Mesenchymal stem cell (in vitro differentiated cells and primary cell): ENCODE measurements at regions not wholly inside any gene's neighbourhood (a gene's known extent, or its start where the extent isn't known, plus 50 kb on each side); places are given as distances from the start of the nearest gene placed in this dataset.

ENCODE experiments used
- DNase-seq: peaks from one replicate; pipeline ENCODE4 v3.0.0-alpha.2; 2013
- H2AFZ ChIP-seq: one replicate; pipeline ENCODE4 v1.6.1; 2013; ENCODE audit warnings: low read depth, mild to moderate bottlenecking, control low read depth, inconsistent platforms, low read length, moderate library complexity
- H2AK5ac ChIP-seq: 2 replicates; pipeline ENCODE4 v1.6.1; 2013; ENCODE audit warnings: low read length, moderate library complexity, mild to moderate bottlenecking, inconsistent platforms; ENCODE audit not compliant: severe bottlenecking
- H2BK120ac ChIP-seq: one replicate; pipeline ENCODE4 v1.6.1; 2013; ENCODE audit warnings: low read depth, mild to moderate bottlenecking, inconsistent platforms, low read length, moderate library complexity
- H2BK12ac ChIP-seq, 2 experiments: one replicate each; pipeline ENCODE4 v1.6.1; 2013; ENCODE audit warnings: inconsistent platforms in 2 of 2, low read length in 2 of 2, mild to moderate bottlenecking in 2 of 2, moderate library complexity in 2 of 2, control low read depth in 1 of 2
- H2BK15ac ChIP-seq: one replicate; pipeline ENCODE4 v1.6.1; 2013; ENCODE audit warnings: mild to moderate bottlenecking, low read depth, inconsistent platforms; ENCODE audit not compliant: poor library complexity, severe bottlenecking
- H2BK5ac ChIP-seq: 2 replicates; pipeline ENCODE4 v1.6.1; 2013; ENCODE audit warnings: low read depth, mild to moderate bottlenecking, low read length, control low read depth, inconsistent platforms; ENCODE audit not compliant: poor library complexity, severe bottlenecking
- H3K14ac ChIP-seq, 2 experiments: one replicate each; pipeline ENCODE4 v1.6.1; 2013; ENCODE audit warnings: inconsistent platforms in 2 of 2, low read length in 2 of 2, control low read depth in 1 of 2, mild to moderate bottlenecking in 1 of 2, moderate library complexity in 1 of 2
- H3K18ac ChIP-seq, 2 experiments: one replicate each; pipeline ENCODE4 v1.6.1; 2013; ENCODE audit warnings: inconsistent platforms in 2 of 2, low read length in 2 of 2, control low read depth in 1 of 2, low read depth in 1 of 2, mild to moderate bottlenecking in 1 of 2
- H3K23ac ChIP-seq, 2 experiments: one replicate each; pipeline ENCODE4 v1.6.1; 2013; ENCODE audit warnings: inconsistent platforms in 2 of 2, low read length in 2 of 2, mild to moderate bottlenecking in 2 of 2, moderate library complexity in 2 of 2, control low read depth in 1 of 2
- H3K27ac ChIP-seq: 2 replicates; pipeline ENCODE4 v1.5.1; 2013; ENCODE audit warnings: mild to moderate bottlenecking, moderate library complexity, low read length, control low read depth, inconsistent platforms; ENCODE audit not compliant: poor library complexity, severe bottlenecking
- H3K27me3 ChIP-seq, 2 experiments: 2 replicates each; pipeline versions ENCODE4 v1.6.1 to v1.7.0; 2013; ENCODE audit warnings: low read length in 2 of 2, mild to moderate bottlenecking in 2 of 2, moderate library complexity in 2 of 2, control low read depth in 1 of 2, inconsistent platforms in 1 of 2; ENCODE audit not compliant: control insufficient read depth in 1 of 2, insufficient read depth in 1 of 2
- H3K36me3 ChIP-seq, 2 experiments: 2 replicates each; pipeline versions ENCODE4 v1.6.1 to v1.7.0; 2013; ENCODE audit warnings: low read length in 2 of 2, control low read depth in 1 of 2, inconsistent platforms in 1 of 2, low read depth in 1 of 2, mild to moderate bottlenecking in 1 of 2; ENCODE audit not compliant: insufficient read depth in 2 of 2, control insufficient read depth in 1 of 2
- H3K4ac ChIP-seq, 2 experiments: one replicate each; pipeline ENCODE4 v1.6.1; 2013; ENCODE audit warnings: inconsistent platforms in 2 of 2, low read length in 2 of 2, mild to moderate bottlenecking in 2 of 2, moderate library complexity in 2 of 2, control low read depth in 1 of 2, low read depth in 1 of 2
- H3K4me1 ChIP-seq: 2 replicates; pipeline ENCODE4 v1.6.1; 2013; ENCODE audit warnings: low read depth, low read length, control low read depth; ENCODE audit not compliant: control insufficient read depth, insufficient read depth
- H3K4me2 ChIP-seq: 2 replicates; pipeline ENCODE4 v1.6.1; 2013; ENCODE audit warnings: low read length, mild to moderate bottlenecking, inconsistent platforms; ENCODE audit not compliant: poor library complexity, severe bottlenecking
- H3K4me3 ChIP-seq, 2 experiments: 2 replicates each; pipeline versions ENCODE4 v1.5.1 to v1.7.0; 2013; ENCODE audit warnings: low read length in 2 of 2, mild to moderate bottlenecking in 2 of 2, control low read depth in 1 of 2, low read depth in 1 of 2; ENCODE audit not compliant: insufficient read depth in 1 of 2
- H3K79me1 ChIP-seq: replicated peaks from 2 replicates; pipeline ENCODE4 v1.6.1; 2013; ENCODE audit warnings: mild to moderate bottlenecking, control low read depth, low read length, inconsistent platforms; ENCODE audit not compliant: poor library complexity, severe bottlenecking
- H3K9ac ChIP-seq: 2 replicates; pipeline ENCODE4 v1.7.0; 2013; ENCODE audit warnings: mild to moderate bottlenecking, low read length, moderate library complexity
- H3K9me3 ChIP-seq: 2 replicates; pipeline ENCODE4 v1.7.0; 2013; ENCODE audit warnings: mild to moderate bottlenecking, low read length; ENCODE audit not compliant: control insufficient read depth
- H4K8ac ChIP-seq: one replicate; pipeline ENCODE4 v1.6.1; 2013; ENCODE audit warnings: inconsistent platforms, mild to moderate bottlenecking, low read length, moderate library complexity
- H4K91ac ChIP-seq: one replicate; pipeline ENCODE4 v1.6.1; 2013; ENCODE audit warnings: mild to moderate bottlenecking, low read length, inconsistent platforms
- WGBS: methylation state at CpG from one replicate; pipeline ENCODE4 v1.1.7; 2013; ENCODE audit warnings: mixed read lengths; 5-methylcytosine and 5-hydroxymethylcytosine counted together

DNA sequence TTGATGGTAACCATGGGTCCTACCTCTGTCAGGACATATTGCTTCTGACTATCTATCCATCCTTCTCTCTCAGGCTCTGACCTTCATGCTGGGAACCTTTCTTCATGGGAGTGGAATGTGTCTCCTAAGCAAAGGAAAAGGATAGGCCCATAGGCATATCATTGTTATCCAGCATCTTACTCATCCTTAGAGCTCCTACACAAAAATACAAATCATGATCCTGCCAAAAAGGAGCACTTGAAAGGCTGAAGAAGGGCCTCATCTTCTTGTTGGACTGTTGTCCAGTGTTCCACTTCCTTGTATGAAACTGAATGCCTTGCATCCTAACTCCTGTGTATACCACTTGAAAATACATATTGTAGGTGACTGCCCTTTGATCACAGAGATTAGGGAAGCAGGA, 96.1 kb upstream of the SOX2 start:
- H3K4me2 ChIP-seq: no peak overlapping the region
- H3K9ac ChIP-seq: no peak overlapping the region
- H2BK120ac ChIP-seq: no peak overlapping the region
- no peak for DNase-seq
- H3K9me3 ChIP-seq: no peaks in the 10 kb centered on the region
- no peak overlapping the region for H3K4ac ChIP-seq
- H2BK12ac ChIP-seq: no peak overlapping the region
- H3K36me3 ChIP-seq: no peaks in the 10 kb centered on the region
- no peak overlapping the region for H2BK5ac ChIP-seq
- H3K27me3 ChIP-seq: no peaks in the 10 kb centered on the region
- H3K14ac ChIP-seq: no peak overlapping the region
- no peak overlapping the region for H3K4me3 ChIP-seq
- no peak overlapping the region for H3K27ac ChIP-seq
- H2BK15ac ChIP-seq: no peak overlapping the region
- no peak overlapping the region for H2AK5ac ChIP-seq
- H3K4me1 ChIP-seq: no peaks in the 10 kb centered on the region
- H4K8ac ChIP-seq: no peak overlapping the region
- no peak overlapping the region for H4K91ac ChIP-seq
- no peak overlapping the region for H3K23ac ChIP-seq
- no peaks in the 10 kb centered on the region for H3K79me1 ChIP-seq
- H2AFZ ChIP-seq: no peak overlapping the region
- H3K18ac ChIP-seq: no peak overlapping the region

DNA sequence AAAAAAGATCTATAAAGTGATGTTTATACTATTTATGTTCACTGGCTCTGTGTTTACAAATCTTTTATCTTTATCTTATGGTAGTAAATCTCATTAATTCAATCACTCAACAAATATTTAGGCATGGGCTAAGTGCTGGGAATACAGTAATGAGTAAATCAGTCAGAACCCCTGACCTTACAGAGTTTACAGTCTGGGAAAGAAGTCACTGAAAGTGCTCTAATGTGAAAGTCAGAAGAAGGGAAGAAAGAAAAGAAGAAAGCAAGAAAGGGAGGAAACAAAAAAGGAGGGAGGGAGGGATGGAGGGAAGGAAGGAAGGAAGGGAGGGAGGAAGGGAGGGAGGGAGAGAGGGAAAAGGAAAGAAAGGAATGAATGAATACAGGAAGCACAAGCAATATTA, 96.8 kb upstream of the SOX2 start:
- Histone ChIP-seq H2AK5ac (no peak overlapping the region), H2AFZ (no peak overlapping the region), H3K27ac (no peak overlapping the region), H3K14ac (no peak overlapping the region), H3K4ac (no peak overlapping the region), H3K36me3 (no peaks in the 10 kb centered on the region), H3K4me3 (no peak overlapping the region), H2BK5ac (no peak overlapping the region), H2BK15ac (no peak overlapping the region), H4K8ac (no peak overlapping the region), H3K4me1 (no peaks in the 10 kb centered on the region), H4K91ac (no peak overlapping the region), H3K9ac (no peak overlapping the region), H3K79me1 (no peaks in the 10 kb centered on the region), H3K9me3 (no peaks in the 10 kb centered on the region), H3K27me3 (no peaks in the 10 kb centered on the region), H2BK12ac (no peak overlapping the region), H2BK120ac (no peak overlapping the region), H3K18ac (no peak overlapping the region), H3K23ac (no peak overlapping the region), H3K4me2 (no peak overlapping the region)
- DNase-seq: no peak

DNA sequence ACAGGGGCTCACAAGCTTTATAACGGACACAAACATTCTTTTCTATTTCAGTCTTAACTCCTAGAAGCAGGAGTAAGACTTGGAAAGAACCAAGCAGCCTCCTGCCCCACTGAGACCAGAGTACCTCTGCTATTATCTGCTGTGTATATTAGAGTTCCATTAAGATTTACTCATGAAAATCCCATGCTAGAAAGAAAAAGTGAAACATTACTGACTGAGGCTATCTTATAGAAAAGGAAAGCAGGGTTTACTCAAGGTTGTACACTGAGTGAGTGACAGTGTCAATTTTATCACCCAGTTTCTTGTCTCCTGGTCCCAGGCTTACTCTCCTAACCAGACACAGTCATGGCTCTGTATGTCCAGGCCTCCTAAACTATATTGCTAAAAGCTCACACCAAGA, 97.9 kb upstream of the SOX2 start:
- no peak overlapping the region for H2AFZ ChIP-seq
- no peak overlapping the region for H2BK12ac ChIP-seq
- H2BK15ac ChIP-seq: no peak overlapping the region
- no peaks in the 10 kb centered on the region for H3K4me1 ChIP-seq
- no peak overlapping the region for H3K23ac ChIP-seq
- no peak overlapping the region for H3K4ac ChIP-seq
- H3K18ac ChIP-seq: no peak overlapping the region
- no peak overlapping the region for H2AK5ac ChIP-seq
- H3K9me3 ChIP-seq: no peaks in the 10 kb centered on the region
- H2BK120ac ChIP-seq: no peak overlapping the region
- H4K91ac ChIP-seq: no peak overlapping the region
- no peak overlapping the region for H4K8ac ChIP-seq
- no peak overlapping the region for H3K4me3 ChIP-seq
- H3K4me2 ChIP-seq: no peak overlapping the region
- no CpG with 5 or more reads among the region's 1 CpG for whole genome bisulfite sequencing
- H3K27ac ChIP-seq: no peak overlapping the region
- no peak overlapping the region for H3K14ac ChIP-seq
- H3K9ac ChIP-seq: no peak overlapping the region
- no peaks in the 10 kb centered on the region for H3K79me1 ChIP-seq
- H3K36me3 ChIP-seq: no peaks in the 10 kb centered on the region
- no peak for DNase-seq
- H2BK5ac ChIP-seq: no peak overlapping the region
- H3K27me3 ChIP-seq: no peaks in the 10 kb centered on the region

DNA sequence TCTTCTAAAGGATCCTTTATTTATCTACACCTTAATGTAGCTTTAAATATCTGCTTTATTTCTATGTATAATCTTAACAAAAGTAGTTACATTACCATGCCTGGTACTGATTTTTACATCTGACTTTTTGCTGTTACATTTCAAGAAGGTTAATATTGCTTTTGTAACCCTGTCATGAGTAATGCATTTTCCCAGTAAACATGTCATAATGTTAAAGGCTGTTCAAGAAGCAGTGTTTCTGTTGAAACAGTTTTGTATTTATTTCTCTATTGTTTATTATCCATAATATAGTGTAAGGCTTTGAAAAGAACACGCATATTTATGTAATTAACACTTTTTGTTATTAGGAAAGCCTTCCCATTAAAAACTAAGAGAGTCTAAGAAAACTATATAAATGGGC, 98.5 kb upstream of the SOX2 start:
- H2AK5ac ChIP-seq: no peak overlapping the region

More for the DNA sequence above, 98.5 kb upstream of the SOX2 start:
- Histone ChIP-seq H3K18ac (no peak overlapping the region), H3K4me3 (no peak overlapping the region), H3K9me3 (no peaks in the 10 kb centered on the region), H3K27ac (no peak overlapping the region), H2BK12ac (no peak overlapping the region), H4K91ac (no peak overlapping the region), H2AFZ (no peak overlapping the region), H2BK15ac (no peak overlapping the region), H3K4me2 (no peak overlapping the region), H3K36me3 (no peaks in the 10 kb centered on the region), H3K14ac (no peak overlapping the region), H3K23ac (no peak overlapping the region), H3K4ac (no peak overlapping the region), H2BK5ac (no peak overlapping the region), H3K27me3 (no peaks in the 10 kb centered on the region), H4K8ac (no peak overlapping the region), H3K4me1 (no peaks in the 10 kb centered on the region), H2BK120ac (no peak overlapping the region), H3K79me1 (no peaks in the 10 kb centered on the region), H3K9ac (no peak overlapping the region)
- no CpG with 5 or more reads among the region's 1 CpG for WGBS
- no peak for DNase-seq
